ENCODE measurements at regions not wholly inside any gene's neighbourhood (a gene's known extent, or its start where the extent isn't known, plus 50 kb on each side); places are given as distances from the start of the nearest gene placed in this dataset.

- peak; percentile 77 to 93 (median 88) for TF ChIP-seq CTCF (optimal IDR thresholded peaks at IDR 0.05 in 1 of 3, IDR thresholded peaks at IDR 0.05 in 1 of 3, conservative IDR thresholded peaks at IDR 0.05 in 1 of 3; ENCODE audit: extremely low read depth in 1 of 3, insufficient read depth in 2 of 3, low read length in 3 of 3)
- TF ChIP-seq EZH2 (IDR thresholded peaks at IDR 0.05; ENCODE audit: low read length) = no peak
These were observed 53.2 kb upstream of the SRGAP3 start for GRCh38 chr3:9302425-9303181.

Data from keratinocyte (primary cell).